DOHH2 (cell line): ENCODE measurements at regions not wholly inside any gene's neighbourhood (a gene's known extent, or its start where the extent isn't known, plus 50 kb on each side); places are given as distances from the start of the nearest gene placed in this dataset.

Experiments
- H3F3A ChIP-seq: fragments of 200-600 bp; sonication (generic), shearing (Covaris generic); 2 replicates; pipeline ENCODE4 v1.6.0; 2016; ENCODE audit warnings: antibody characterized with exemption, mild to moderate bottlenecking; ENCODE audit not compliant: control insufficient read depth, insufficient read depth
- H3K27ac ChIP-seq: fragments of 200-600 bp; sonication (generic); 2 replicates; pipeline ENCODE4 v1.5.1; 2014; ENCODE audit warnings: low read depth, mild to moderate bottlenecking, low read length, moderate library complexity
- H3K27me3 ChIP-seq: fragments of 200-600 bp; sonication (generic); 2 replicates; pipeline ENCODE4 v1.6.1; 2014; ENCODE audit warnings: mild to moderate bottlenecking, low read length, mixed read lengths; ENCODE audit not compliant: control insufficient read depth
- H3K36me3 ChIP-seq: fragments of 200-600 bp; sonication (generic); 2 replicates; pipeline ENCODE4 v1.6.1; 2014; ENCODE audit warnings: mild to moderate bottlenecking, low read length, moderate library complexity, mixed read lengths; ENCODE audit not compliant: control insufficient read depth
- H3K4me1 ChIP-seq: fragments of 200-600 bp; sonication (generic); 2 replicates; pipeline ENCODE4 v1.6.1; 2014; ENCODE audit warnings: mild to moderate bottlenecking, low read length, mixed read lengths; ENCODE audit not compliant: control insufficient read depth
- H3K4me2 ChIP-seq: fragments of 200-600 bp; sonication (generic); 2 replicates; pipeline ENCODE4 v1.6.0; 2014; ENCODE audit warnings: mild to moderate bottlenecking, low read length, moderate library complexity
- H3K4me3 ChIP-seq: fragments of 200-600 bp; sonication (generic); 2 replicates; pipeline ENCODE4 v1.5.1; 2014; ENCODE audit warnings: mild to moderate bottlenecking, low read length, mixed read lengths
- H3K79me2 ChIP-seq: fragments of 200-600 bp; sonication (generic); 2 replicates; pipeline ENCODE4 v1.6.1; 2014; ENCODE audit warnings: mild to moderate bottlenecking, low read length, mixed read lengths; ENCODE audit not compliant: control insufficient read depth
- H3K9me2 ChIP-seq: fragments of 200-600 bp; sonication (generic); replicated peaks from 2 replicates; pipeline ENCODE4 v1.6.1; 2014; ENCODE audit warnings: mild to moderate bottlenecking, low read length, mixed read lengths; ENCODE audit not compliant: control insufficient read depth
- H3K9me3 ChIP-seq: fragments of 200-600 bp; sonication (generic); 2 replicates; pipeline ENCODE4 v1.6.1; 2014; ENCODE audit warnings: antibody characterized with exemption, low read length, mixed read lengths; ENCODE audit not compliant: control insufficient read depth, insufficient read depth
- H4K20me1 ChIP-seq: fragments of 200-600 bp; sonication (generic); 2 replicates; pipeline ENCODE4 v1.6.0; 2014; ENCODE audit warnings: low read depth, mild to moderate bottlenecking, antibody characterized with exemption, low read length, moderate library complexity; ENCODE audit not compliant: control insufficient read depth, insufficient read depth
- CTCF ChIP-seq: fragments of 200-600 bp; sonication (generic); IDR thresholded peaks from one replicate; pipeline ENCODE4 v1.5.1; 2014; ENCODE audit warnings: antibody characterized with exemption, mild to moderate bottlenecking, low read depth, low read length; ENCODE audit not compliant: poor library complexity, severe bottlenecking
- EZH2phosphoT487 ChIP-seq: fragments of 200-600 bp; sonication (generic); IDR thresholded peaks from 2 replicates; pipeline ENCODE4 v1.6.1; 2017; ENCODE audit warnings: borderline replicate concordance, mild to moderate bottlenecking, antibody characterized with exemption, low read length, moderate library complexity, mixed read lengths

- no peak overlapping the region for H3K4me2 ChIP-seq
- no peak overlapping the region for H3K27ac ChIP-seq
- H3K27me3 ChIP-seq, result no peaks in the 10 kb centered on the region
- H3K9me3 ChIP-seq, result no peaks in the 10 kb centered on the region
- TF ChIP-seq CTCF (no peak), EZH2phosphoT487 (no peak)
- no peaks in the 10 kb centered on the region for H3K79me2 ChIP-seq
- no peaks in the 10 kb centered on the region for H3F3A ChIP-seq
- no peaks in the 10 kb centered on the region for H4K20me1 ChIP-seq
- no peaks in the 10 kb centered on the region for H3K4me1 ChIP-seq
- H3K36me3 ChIP-seq, result no peaks in the 10 kb centered on the region
- no peaks in the 10 kb centered on the region for H3K9me2 ChIP-seq
- no peak overlapping the region for H3K4me3 ChIP-seq
These were observed 163.1 kb upstream of the USP25 start for GRCh38 chr21:15566703-15567102.

- TF ChIP-seq EZH2phosphoT487 (no peak), CTCF (no peak)
- no peaks in the 10 kb centered on the region for H3K79me2 ChIP-seq
- H3K36me3 ChIP-seq, result no peaks in the 10 kb centered on the region
- no peak overlapping the region for H3K4me3 ChIP-seq
- no peaks in the 10 kb centered on the region for H3K27me3 ChIP-seq
- H3K9me3 ChIP-seq, result no peaks in the 10 kb centered on the region
- H3K4me2 ChIP-seq, result no peak overlapping the region
- H4K20me1 ChIP-seq, result no peaks in the 10 kb centered on the region
- no peaks in the 10 kb centered on the region for H3K9me2 ChIP-seq
- H3K4me1 ChIP-seq, result no peaks in the 10 kb centered on the region
- no peak overlapping the region for H3K27ac ChIP-seq
- H3F3A ChIP-seq, result no peaks in the 10 kb centered on the region
These were observed 162.6 kb upstream of the USP25 start for GRCh38 chr21:15567191-15567590.

GRCh38 chr21:15568516-15568915, 161.3 kb upstream of the USP25 start:
- no peak overlapping the region for H3K27ac ChIP-seq

More at GRCh38 chr21:15568516-15568915, 161.3 kb upstream of the USP25 start:
- Histone ChIP-seq H4K20me1 (no peaks in the 10 kb centered on the region), H3K79me2 (no peaks in the 10 kb centered on the region), H3K27me3 (no peaks in the 10 kb centered on the region), H3K4me2 (no peak overlapping the region), H3K4me3 (no peak overlapping the region), H3K9me3 (no peaks in the 10 kb centered on the region), H3F3A (no peaks in the 10 kb centered on the region), H3K9me2 (no peaks in the 10 kb centered on the region), H3K4me1 (no peaks in the 10 kb centered on the region), H3K36me3 (no peaks in the 10 kb centered on the region)
- TF ChIP-seq EZH2phosphoT487 (no peak), CTCF (no peak)
